GOT3 (cell line): ENCODE measurements at regions not wholly inside any gene's neighbourhood (a gene's known extent, or its start where the extent isn't known, plus 50 kb on each side); places are given as distances from the start of the nearest gene placed in this dataset.

Experiments used
- DNase-seq: peaks from one replicate; lab custom pipeline; 2025; ENCODE audit warnings: mixed read lengths; lab: John Stamatoyannopoulos, UW

GRCh38 chr5:5686356-5686755 lies 263.9 kb downstream of the ICE1 start:
- DNase-seq, result no peak

GRCh38 chr5:5685737-5686136 lies 263.3 kb downstream of the ICE1 start:
- no peak for DNase-seq

GRCh38 chr5:5683174-5683573 lies 260.7 kb downstream of the ICE1 start:
- no peak for DNase-seq

GRCh38 chr5:5678909-5679308 lies 256.4 kb downstream of the ICE1 start:
- DNase-seq, result no peak

- no peak for DNase-seq
These were observed 255.3 kb downstream of the ICE1 start for GRCh38 chr5:5677738-5678137.

- DNase-seq, result no peak
These were observed 253.7 kb downstream of the ICE1 start for GRCh38 chr5:5676218-5676617.

- no peak for DNase-seq
These were observed 253.0 kb downstream of the ICE1 start for GRCh38 chr5:5675511-5675910.

GRCh38 chr5:5671823-5672222 lies 249.3 kb downstream of the ICE1 start:
- no peak for DNase-seq

GRCh38 chr5:5667136-5667554 lies 244.7 kb downstream of the ICE1 start:
- DNase-seq, result no peak

GRCh38 chr5:5666369-5666768 lies 243.9 kb downstream of the ICE1 start:
- DNase-seq, result no peak

- DNase-seq, result no peak
These were observed 243.5 kb downstream of the ICE1 start for GRCh38 chr5:5666076-5666365.

- peak; percentile 42 for DNase-seq
These were observed 243.0 kb downstream of the ICE1 start for GRCh38 chr5:5665225-5666075.

- DNase-seq, result no peak
These were observed 236.5 kb downstream of the ICE1 start for GRCh38 chr5:5658889-5659465.

- no peak for DNase-seq
These were observed 235.7 kb downstream of the ICE1 start for GRCh38 chr5:5658226-5658625.

- no peak for DNase-seq
These were observed 229.7 kb downstream of the ICE1 start for GRCh38 chr5:5652181-5652580.

GRCh38 chr5:5650949-5651348 lies 228.5 kb downstream of the ICE1 start:
- DNase-seq, result no peak

GRCh38 chr5:5650242-5650641 lies 227.8 kb downstream of the ICE1 start:
- no peak for DNase-seq

- no peak for DNase-seq
These were observed 227.2 kb downstream of the ICE1 start for GRCh38 chr5:5649641-5650040.

GRCh38 chr5:5648694-5649093 lies 226.2 kb downstream of the ICE1 start:
- no peak for DNase-seq

GRCh38 chr5:5645891-5646290 lies 223.4 kb downstream of the ICE1 start:
- no peak for DNase-seq

- DNase-seq, result no peak
These were observed 222.7 kb downstream of the ICE1 start for GRCh38 chr5:5645198-5645597.

- no peak for DNase-seq
These were observed 221.8 kb downstream of the ICE1 start for GRCh38 chr5:5644249-5644648.

- no peak for DNase-seq
These were observed 221.0 kb downstream of the ICE1 start for GRCh38 chr5:5643481-5643880.

GRCh38 chr5:5638211-5638610 lies 215.7 kb downstream of the ICE1 start:
- no peak for DNase-seq
